ENCODE measurements at regions not wholly inside any gene's neighbourhood (a gene's known extent, or its start where the extent isn't known, plus 50 kb on each side); places are given as distances from the start of the nearest gene placed in this dataset.
A peak's percentile ranks its signal among the peaks of the same experiment; 100 is the strongest.
"Not testable (repeated sequence)": the region's sequence is repeated elsewhere in the genome, so short reads cannot be mapped to it uniquely, and the experiment has no call there.

GRCh38 chr15:99451484-99451883 lies 114.3 kb upstream of the MEF2A start:
- peaks cover 7% of the 10 kb centered on the region for H3K4me1 ChIP-seq (ENCODE audit: insufficient read depth, low read length)
- no peak overlapping the region for H3K4me3 ChIP-seq (ENCODE audit: low read length)
- no peaks in the 10 kb centered on the region for H3K9me3 ChIP-seq (ENCODE audit: low read length)
- H3K36me3 ChIP-seq (ENCODE audit: insufficient read depth, low read length), result no peaks in the 10 kb centered on the region
- no peaks in the 10 kb centered on the region for H3K27me3 ChIP-seq (ENCODE audit: insufficient read depth, low read length)
- H2AFZ ChIP-seq (ENCODE audit: low read depth, low read length), result no peak overlapping the region

- no peaks in the 10 kb centered on the region for H3K36me3 ChIP-seq (ENCODE audit: insufficient read depth, low read length)
- H2AFZ ChIP-seq (ENCODE audit: low read depth, low read length), result no peak overlapping the region
- H3K27me3 ChIP-seq (ENCODE audit: insufficient read depth, low read length), result no peaks in the 10 kb centered on the region
- no peaks in the 10 kb centered on the region for H3K9me3 ChIP-seq (ENCODE audit: low read length)
- peaks cover 7% of the 10 kb centered on the region for H3K4me1 ChIP-seq (ENCODE audit: insufficient read depth, low read length)
- no peak overlapping the region for H3K4me3 ChIP-seq (ENCODE audit: low read length)
Observed at GRCh38 chr15:99452010-99452409, 113.8 kb upstream of the MEF2A start.

- Histone ChIP-seq H2AFZ (ENCODE audit: low read depth, low read length) (no peak overlapping the region), H3K9me3 (ENCODE audit: low read length) (no peaks in the 10 kb centered on the region), H3K27me3 (ENCODE audit: insufficient read depth, low read length) (no peaks in the 10 kb centered on the region), H3K4me1 (ENCODE audit: insufficient read depth, low read length) (peaks cover 7% of the 10 kb centered on the region), H3K4me3 (ENCODE audit: low read length) (no peak overlapping the region), H3K36me3 (ENCODE audit: insufficient read depth, low read length) (no peaks in the 10 kb centered on the region)
Observed at GRCh38 chr15:99452728-99453636, 112.8 kb upstream of the MEF2A start.

GRCh38 chr15:99453637-99454030 lies 112.2 kb upstream of the MEF2A start:
- Histone ChIP-seq H3K4me3 (ENCODE audit: low read length) (no peak overlapping the region), H3K4me1 (ENCODE audit: insufficient read depth, low read length) (peaks cover 7% of the 10 kb centered on the region), H3K9me3 (ENCODE audit: low read length) (no peaks in the 10 kb centered on the region)

GRCh38 chr15:99454107-99454809 lies 111.5 kb upstream of the MEF2A start:
- Histone ChIP-seq H3K27me3 (ENCODE audit: insufficient read depth, low read length) (no peaks in the 10 kb centered on the region), H3K4me3 (ENCODE audit: low read length) (no peak overlapping the region), H3K36me3 (ENCODE audit: insufficient read depth, low read length) (no peaks in the 10 kb centered on the region), H2AFZ (ENCODE audit: low read depth, low read length) (no peak overlapping the region), H3K9me3 (ENCODE audit: low read length) (no peaks in the 10 kb centered on the region), H3K4me1 (ENCODE audit: insufficient read depth, low read length) (peaks cover 7% of the 10 kb centered on the region)

More at GRCh38 chr15:99453637-99454030, 112.2 kb upstream of the MEF2A start:
- Histone ChIP-seq H2AFZ (ENCODE audit: low read depth, low read length) (no peak overlapping the region), H3K36me3 (ENCODE audit: insufficient read depth, low read length) (no peaks in the 10 kb centered on the region), H3K27me3 (ENCODE audit: insufficient read depth, low read length) (no peaks in the 10 kb centered on the region)

- H2AFZ ChIP-seq (ENCODE audit: low read depth, low read length), result peak overlapping the region; percentile 42
- H3K9me3 ChIP-seq (ENCODE audit: low read length), result peaks cover 1% of the 10 kb centered on the region
- peaks cover 7% of the 10 kb centered on the region for H3K4me1 ChIP-seq (ENCODE audit: insufficient read depth, low read length)
- no peak overlapping the region for H3K4me3 ChIP-seq (ENCODE audit: low read length)
- no peaks in the 10 kb centered on the region for H3K36me3 ChIP-seq (ENCODE audit: insufficient read depth, low read length)
- H3K27me3 ChIP-seq (ENCODE audit: insufficient read depth, low read length), result no peaks in the 10 kb centered on the region
Observed at GRCh38 chr15:99454941-99455788, 110.6 kb upstream of the MEF2A start.

- Histone ChIP-seq H2AFZ (ENCODE audit: low read depth, low read length) (no peak overlapping the region), H3K4me3 (ENCODE audit: low read length) (no peak overlapping the region), H3K27me3 (ENCODE audit: insufficient read depth, low read length) (no peaks in the 10 kb centered on the region), H3K4me1 (ENCODE audit: insufficient read depth, low read length) (peaks cover 7% of the 10 kb centered on the region), H3K36me3 (ENCODE audit: insufficient read depth, low read length) (no peaks in the 10 kb centered on the region), H3K9me3 (ENCODE audit: low read length) (peaks cover 1% of the 10 kb centered on the region)
Observed at GRCh38 chr15:99455789-99456160, 110.0 kb upstream of the MEF2A start.

- Histone ChIP-seq H3K4me3 (ENCODE audit: low read length) (no peak overlapping the region), H3K9me3 (ENCODE audit: low read length) (peaks cover 1% of the 10 kb centered on the region), H3K27me3 (ENCODE audit: insufficient read depth, low read length) (no peaks in the 10 kb centered on the region), H2AFZ (ENCODE audit: low read depth, low read length) (no peak overlapping the region), H3K4me1 (ENCODE audit: insufficient read depth, low read length) (no peaks in the 10 kb centered on the region), H3K36me3 (ENCODE audit: insufficient read depth, low read length) (no peaks in the 10 kb centered on the region)
Observed at GRCh38 chr15:99464137-99464536, 101.6 kb upstream of the MEF2A start.

- H3K36me3 ChIP-seq (ENCODE audit: insufficient read depth, low read length), result no peaks in the 10 kb centered on the region
- no peak overlapping the region for H3K4me3 ChIP-seq (ENCODE audit: low read length)
- no peaks in the 10 kb centered on the region for H3K4me1 ChIP-seq (ENCODE audit: insufficient read depth, low read length)
- no peaks in the 10 kb centered on the region for H3K9me3 ChIP-seq (ENCODE audit: low read length)
- no peak overlapping the region for H2AFZ ChIP-seq (ENCODE audit: low read depth, low read length)
- no peaks in the 10 kb centered on the region for H3K27me3 ChIP-seq (ENCODE audit: insufficient read depth, low read length)
Observed at GRCh38 chr15:99466701-99467337, 99.0 kb upstream of the MEF2A start.

- Histone ChIP-seq H3K4me1 (ENCODE audit: insufficient read depth, low read length) (no peaks in the 10 kb centered on the region), H3K9me3 (ENCODE audit: low read length) (no peaks in the 10 kb centered on the region), H2AFZ (ENCODE audit: low read depth, low read length) (no peak overlapping the region), H3K4me3 (ENCODE audit: low read length) (no peak overlapping the region), H3K36me3 (ENCODE audit: insufficient read depth, low read length) (no peaks in the 10 kb centered on the region), H3K27me3 (ENCODE audit: insufficient read depth, low read length) (no peaks in the 10 kb centered on the region)
Observed at GRCh38 chr15:99467338-99467720, 98.5 kb upstream of the MEF2A start.

GRCh38 chr15:99467853-99468464 lies 97.8 kb upstream of the MEF2A start:
- Histone ChIP-seq H3K9me3 (ENCODE audit: low read length) (no peaks in the 10 kb centered on the region), H3K27me3 (ENCODE audit: insufficient read depth, low read length) (no peaks in the 10 kb centered on the region), H3K36me3 (ENCODE audit: insufficient read depth, low read length) (no peaks in the 10 kb centered on the region), H3K4me1 (ENCODE audit: insufficient read depth, low read length) (no peaks in the 10 kb centered on the region), H3K4me3 (ENCODE audit: low read length) (no peak overlapping the region), H2AFZ (ENCODE audit: low read depth, low read length) (no peak overlapping the region)

GRCh38 chr15:99470204-99470603 lies 95.6 kb upstream of the MEF2A start:
- not testable (repeated sequence) for H3K4me1 ChIP-seq (ENCODE audit: insufficient read depth, low read length); H2AFZ ChIP-seq (ENCODE audit: low read depth, low read length); H3K27me3 ChIP-seq (ENCODE audit: insufficient read depth, low read length); H3K9me3 ChIP-seq (ENCODE audit: low read length); H3K4me3 ChIP-seq (ENCODE audit: low read length); H3K36me3 ChIP-seq (ENCODE audit: insufficient read depth, low read length)
